ENCODE measurements at regions not wholly inside any gene's neighbourhood (a gene's known extent, or its start where the extent isn't known, plus 50 kb on each side); places are given as distances from the start of the nearest gene placed in this dataset.

GRCh38 chr4:145339075-145339725 lies 142.5 kb upstream of the SMAD1 start:
- no peak overlapping the region for H3K4me3 ChIP-seq (replicated peaks in 1 of 2; ENCODE audit: low read depth in 2 of 2, low read length in 2 of 2)
- no peak for DNase-seq (ENCODE audit: low read depth in 2 of 2)
- TF ChIP-seq, protein P1, sequence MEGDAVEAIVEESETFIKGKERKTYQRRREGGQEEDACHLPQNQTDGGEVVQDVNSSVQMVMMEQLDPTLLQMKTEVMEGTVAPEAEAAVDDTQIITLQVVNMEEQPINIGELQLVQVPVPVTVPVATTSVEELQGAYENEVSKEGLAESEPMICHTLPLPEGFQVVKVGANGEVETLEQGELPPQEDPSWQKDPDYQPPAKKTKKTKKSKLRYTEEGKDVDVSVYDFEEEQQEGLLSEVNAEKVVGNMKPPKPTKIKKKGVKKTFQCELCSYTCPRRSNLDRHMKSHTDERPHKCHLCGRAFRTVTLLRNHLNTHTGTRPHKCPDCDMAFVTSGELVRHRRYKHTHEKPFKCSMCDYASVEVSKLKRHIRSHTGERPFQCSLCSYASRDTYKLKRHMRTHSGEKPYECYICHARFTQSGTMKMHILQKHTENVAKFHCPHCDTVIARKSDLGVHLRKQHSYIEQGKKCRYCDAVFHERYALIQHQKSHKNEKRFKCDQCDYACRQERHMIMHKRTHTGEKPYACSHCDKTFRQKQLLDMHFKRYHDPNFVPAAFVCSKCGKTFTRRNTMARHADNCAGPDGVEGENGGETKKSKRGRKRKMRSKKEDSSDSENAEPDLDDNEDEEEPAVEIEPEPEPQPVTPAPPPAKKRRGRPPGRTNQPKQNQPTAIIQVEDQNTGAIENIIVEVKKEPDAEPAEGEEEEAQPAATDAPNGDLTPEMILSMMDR (IDR thresholded peaks at IDR 0.05; ENCODE audit: low read depth, low read length), result no peak

GRCh38 chr4:145338568-145338967 lies 143.1 kb upstream of the SMAD1 start:
- DNase-seq (ENCODE audit: low read depth in 2 of 2), result no peak
- H3K4me3 ChIP-seq (replicated peaks in 1 of 2; ENCODE audit: low read depth in 2 of 2, low read length in 2 of 2), result no peak overlapping the region
- TF ChIP-seq, protein P1 (IDR thresholded peaks at IDR 0.05; ENCODE audit: low read depth, low read length), result no peak

DNA sequence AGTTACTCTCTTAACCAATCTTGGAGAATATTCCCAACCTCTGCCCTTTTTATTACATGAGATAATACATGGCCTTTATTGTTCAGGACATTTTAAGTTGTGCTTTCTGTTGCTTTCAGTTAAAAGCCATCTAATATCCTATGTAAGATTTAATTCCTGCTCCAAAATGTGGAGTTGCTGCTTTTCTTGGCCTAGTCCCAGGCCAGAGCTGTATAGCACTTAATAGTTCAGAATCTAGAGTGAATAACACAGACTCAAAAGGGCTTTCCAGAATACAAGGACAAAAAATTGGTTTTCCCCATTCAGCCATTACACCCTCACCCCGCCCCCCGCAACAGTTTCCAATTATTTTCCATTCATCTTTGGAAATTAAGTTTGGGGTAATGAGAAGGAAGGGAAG lies 144.3 kb upstream of the SMAD1 start:
- no peak overlapping the region for H3K4me3 ChIP-seq (replicated peaks in 1 of 2; ENCODE audit: low read depth in 2 of 2, low read length in 2 of 2)
- no peak for DNase-seq (ENCODE audit: low read depth in 2 of 2)
- TF ChIP-seq, protein P1 (IDR thresholded peaks at IDR 0.05; ENCODE audit: low read depth, low read length), result no peak

DNA sequence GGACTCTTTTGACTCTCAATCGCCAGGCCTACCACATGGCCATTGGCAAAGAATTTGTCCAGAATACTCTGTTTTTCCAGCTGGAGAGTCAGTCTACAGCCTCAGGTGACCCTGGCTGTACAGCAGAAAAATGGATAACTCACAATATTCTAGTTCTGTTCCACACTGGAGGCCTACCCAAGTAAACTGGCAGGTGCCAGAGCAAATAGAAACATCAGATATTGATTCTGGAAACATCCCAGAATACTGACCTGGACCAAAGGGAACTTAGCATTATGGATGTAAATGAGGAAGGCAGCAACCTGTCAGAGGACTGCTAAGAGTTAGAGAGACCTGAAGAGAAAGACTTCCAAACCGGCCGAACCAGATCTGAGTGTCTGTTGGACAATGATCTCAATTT lies 147.9 kb upstream of the SMAD1 start:
- H3K4me3 ChIP-seq (replicated peaks in 1 of 2; ENCODE audit: low read depth in 2 of 2, low read length in 2 of 2), result no peak overlapping the region
- DNase-seq (ENCODE audit: low read depth in 2 of 2), result no peak
- TF ChIP-seq, protein P1 (IDR thresholded peaks at IDR 0.05; ENCODE audit: low read depth, low read length), result no peak

DNA sequence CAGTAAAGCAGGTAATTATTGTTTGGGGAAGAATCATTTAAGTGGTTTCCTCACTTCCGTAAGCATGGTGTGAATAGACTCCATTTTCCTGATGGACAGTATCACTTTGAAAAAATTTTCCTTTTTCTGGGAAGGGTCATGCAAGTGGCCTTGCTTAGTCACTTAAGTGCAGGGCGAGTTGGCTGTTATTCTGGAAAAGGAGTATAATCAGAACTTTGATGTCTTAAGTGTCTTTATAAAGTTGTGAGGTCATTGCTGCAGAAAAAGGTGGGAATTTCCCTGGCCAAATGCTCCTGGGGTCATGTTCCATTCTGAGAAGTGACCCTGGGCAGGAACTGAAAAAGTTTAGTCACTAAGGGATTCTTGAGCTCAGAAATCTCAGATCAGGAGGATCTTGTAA lies 146.1 kb upstream of the OTUD4 start:
- TF ChIP-seq, protein P1 (IDR thresholded peaks at IDR 0.05; ENCODE audit: low read depth, low read length), result no peak
- no peak for DNase-seq (ENCODE audit: low read depth in 2 of 2)
- no peak overlapping the region for H3K4me3 ChIP-seq (replicated peaks in 1 of 2; ENCODE audit: low read depth in 2 of 2, low read length in 2 of 2)

DNA sequence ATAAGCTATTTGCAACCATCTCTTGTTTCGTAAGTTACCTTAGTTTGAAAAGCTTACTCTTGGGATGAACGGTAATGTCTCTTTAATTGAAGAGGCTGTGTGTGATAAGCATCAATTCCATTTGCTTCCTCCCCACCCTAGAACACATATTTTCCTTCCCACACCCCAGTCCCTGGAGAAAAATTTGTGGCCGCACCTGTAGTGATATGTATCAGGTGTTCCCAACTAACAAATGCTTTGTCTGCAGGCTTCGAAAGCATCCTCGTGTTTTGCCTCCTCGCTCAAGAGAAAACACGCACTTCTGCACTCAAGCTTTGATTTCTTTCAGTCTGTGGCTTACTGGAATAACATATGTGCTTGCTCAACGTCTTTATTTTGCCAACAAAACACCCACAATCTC lies 143.8 kb upstream of the OTUD4 start:
- H3K4me3 ChIP-seq (replicated peaks in 1 of 2; ENCODE audit: low read depth in 2 of 2, low read length in 2 of 2), result no peak overlapping the region
- TF ChIP-seq, protein P1 (IDR thresholded peaks at IDR 0.05; ENCODE audit: low read depth, low read length), result no peak
- no peak for DNase-seq (ENCODE audit: low read depth in 2 of 2)

- no peak for DNase-seq (ENCODE audit: low read depth in 2 of 2)
- H3K4me3 ChIP-seq (replicated peaks in 1 of 2; ENCODE audit: low read depth in 2 of 2, low read length in 2 of 2), result no peak overlapping the region
- TF ChIP-seq, protein P1 (IDR thresholded peaks at IDR 0.05; ENCODE audit: low read depth, low read length), result no peak
Measured at GRCh38 chr4:145320294-145320693, 139.9 kb upstream of the OTUD4 start.
